Right lobe of liver (tissue), 4 donors: ENCODE measurements at regions not wholly inside any gene's neighbourhood (a gene's known extent, or its start where the extent isn't known, plus 50 kb on each side); places are given as distances from the start of the nearest gene placed in this dataset.
"Not testable (repeated sequence)": the region's sequence is repeated elsewhere in the genome, so short reads cannot be mapped to it uniquely, and the experiment has no call there.

Source experiments
- CTCF ChIP-seq, 4 donors: fragments of 200-600 bp in 3 of 4; fragments of 450-650 bp in 1 of 4; IDR thresholded peaks; one replicate each; pipeline versions ENCODE4 v1.5.1 to v1.8.0; 2016 to 2022; ENCODE audit warnings: antibody characterized with exemption in 4 of 4, mild to moderate bottlenecking in 2 of 4
- POLR2A ChIP-seq: fragments of 450-650 bp; IDR thresholded peaks from one replicate; pipeline ENCODE4 v1.6.1; 2017; ENCODE audit warnings: antibody characterized with exemption, mild to moderate bottlenecking
- donor health status: DM: no; HTN: no; CAD: no.
- donor health status: DM: no; HTN: no; CAD: no.
- donor health status: DM: no; HTN: yes; CAD: no.

DNA sequence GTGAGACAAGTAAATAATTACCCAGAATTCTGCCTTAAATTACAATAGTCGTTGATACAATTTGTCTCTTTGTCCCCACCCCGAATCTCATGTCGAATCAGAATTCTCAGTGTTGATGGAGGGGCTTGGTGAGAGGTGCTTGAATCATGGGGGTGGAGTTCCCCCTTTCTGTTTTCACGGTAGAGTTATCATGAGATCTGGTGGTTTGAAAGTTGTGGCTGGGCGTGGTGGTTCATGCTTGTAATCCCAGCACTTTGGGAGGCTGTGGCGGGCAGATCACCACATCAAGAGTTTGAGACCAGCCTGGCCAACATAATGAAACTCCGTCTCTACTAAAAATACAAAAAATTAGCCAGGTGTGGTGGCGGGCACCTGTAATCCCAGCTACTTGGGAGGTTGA is 75.0 kb upstream of the GNAQ start:
- not testable (repeated sequence) for TF ChIP-seq POLR2A; CTCF (IDR thresholded peaks at IDR 0.05)
